NOMO-1 treated with dmso at 0.1 percent for 144 hours (cell line): ENCODE measurements at regions not wholly inside any gene's neighbourhood (a gene's known extent, or its start where the extent isn't known, plus 50 kb on each side); places are given as distances from the start of the nearest gene placed in this dataset.

Source experiments
- DNase-seq: peaks from one replicate; lab custom pipeline; 2025; ENCODE audit not compliant: unreplicated experiment; lab: John Stamatoyannopoulos, UW

- no peak for DNase-seq
Observed at GRCh38 chr1:218633238-218633988, 288.3 kb downstream of the TGFB2 start.

GRCh38 chr1:218634212-218634611 is 289.1 kb downstream of the TGFB2 start:
- DNase-seq = no peak

- no peak for DNase-seq
Observed at GRCh38 chr1:218636548-218636947, 291.4 kb downstream of the TGFB2 start.

- no peak for DNase-seq
Observed at GRCh38 chr1:218640173-218640572, 295.0 kb downstream of the TGFB2 start.

GRCh38 chr1:218642033-218642948 is 297.2 kb downstream of the TGFB2 start:
- DNase-seq = no peak

GRCh38 chr1:218643281-218643680 is 298.1 kb downstream of the TGFB2 start:
- no peak for DNase-seq

- no peak for DNase-seq
Observed at GRCh38 chr1:218643926-218644325, 298.8 kb downstream of the TGFB2 start.

GRCh38 chr1:218646288-218646687 is 301.2 kb downstream of the TGFB2 start:
- no peak for DNase-seq

GRCh38 chr1:218656301-218657037 is 311.3 kb downstream of the TGFB2 start:
- DNase-seq = no peak

GRCh38 chr1:218658269-218658668 is 313.1 kb downstream of the TGFB2 start:
- no peak for DNase-seq

GRCh38 chr1:218658899-218659298 is 313.8 kb downstream of the TGFB2 start:
- DNase-seq = no peak

- DNase-seq = no peak
Observed at GRCh38 chr1:218659911-218660677, 315.0 kb downstream of the TGFB2 start.

GRCh38 chr1:218660678-218661053 is 315.5 kb downstream of the TGFB2 start:
- DNase-seq = no peak

GRCh38 chr1:218661411-218661810 is 316.3 kb downstream of the TGFB2 start:
- no peak for DNase-seq

- no peak for DNase-seq
Observed at GRCh38 chr1:218664385-218665170, 319.4 kb downstream of the TGFB2 start.

- DNase-seq = no peak
Observed at GRCh38 chr1:218665221-218665620, 320.1 kb downstream of the TGFB2 start.

GRCh38 chr1:218666263-218666662 is 321.1 kb downstream of the TGFB2 start:
- no peak for DNase-seq

GRCh38 chr1:218667781-218668516 is 322.8 kb downstream of the TGFB2 start:
- DNase-seq = no peak

GRCh38 chr1:218669431-218669830 is 324.3 kb downstream of the TGFB2 start:
- no peak for DNase-seq
